ENCODE measurements at regions not wholly inside any gene's neighbourhood (a gene's known extent, or its start where the extent isn't known, plus 50 kb on each side); places are given as distances from the start of the nearest gene placed in this dataset.

GRCh38 chr5:102623329-102624065 lies 124.7 kb upstream of the SLCO6A1 start:
- Histone ChIP-seq H3K9me3 (ENCODE audit: insufficient read depth, low read depth, low read length) (peaks cover 4% of the 10 kb centered on the region), H3K4me3 (ENCODE audit: insufficient read depth, low read depth, low read length) (no peak overlapping the region), H3K4me1 (ENCODE audit: insufficient read depth, low read length) (peaks cover 12% of the 10 kb centered on the region), H4K20me1 (ENCODE audit: insufficient read depth, low read length) (no peaks in the 10 kb centered on the region), H3K79me2 (ENCODE audit: insufficient read depth, low read length) (no peaks in the 10 kb centered on the region), H3K36me3 (ENCODE audit: insufficient read depth, low read length) (no peaks in the 10 kb centered on the region), H2AFZ (ENCODE audit: low read depth, low read length) (no peak overlapping the region), H3K9ac (ENCODE audit: low read length) (no peak overlapping the region), H3K27ac (ENCODE audit: low read depth, low read length) (no peak overlapping the region), H3K4me2 (ENCODE audit: low read length) (no peak overlapping the region), H3K27me3 (ENCODE audit: insufficient read depth, low read length) (no peaks in the 10 kb centered on the region)
- H3K36me3 Mint-ChIP-seq (ENCODE audit: low read depth, unreplicated experiment): no peaks in the 10 kb centered on the region
- peaks cover 13% of the 10 kb centered on the region for H3K4me1 Mint-ChIP-seq (ENCODE audit: low read depth, unreplicated experiment)
- TF ChIP-seq CTCF (IDR thresholded peaks at IDR 0.05; ENCODE audit: insufficient read depth, low read depth, low read length): no peak
- TF ChIP-seq EZH2 (IDR thresholded peaks at IDR 0.05; ENCODE audit: insufficient read depth, low read length): no peak
- DNase-seq (ENCODE audit: low read depth) (no peak), FAIRE-seq (no peak)
- no peaks in the 10 kb centered on the region for H3K27me3 Mint-ChIP-seq (ENCODE audit: low read depth, unreplicated experiment)
- peaks cover 2% of the 10 kb centered on the region for H3K9me3 Mint-ChIP-seq (ENCODE audit: unreplicated experiment)
- H3K27ac Mint-ChIP-seq (ENCODE audit: unreplicated experiment): no peak overlapping the region
- H3K4me3 Mint-ChIP-seq (ENCODE audit: unreplicated experiment): no peak overlapping the region

- H3K4me3 Mint-ChIP-seq (ENCODE audit: unreplicated experiment): no peak overlapping the region
- peaks cover 14% of the 10 kb centered on the region for H3K4me1 ChIP-seq (ENCODE audit: insufficient read depth, low read length)
- FAIRE-seq (no peak), DNase-seq (ENCODE audit: low read depth) (no peak)
- no peak for TF ChIP-seq CTCF (IDR thresholded peaks at IDR 0.05; ENCODE audit: insufficient read depth, low read depth, low read length)
- TF ChIP-seq EZH2 (IDR thresholded peaks at IDR 0.05; ENCODE audit: insufficient read depth, low read length): no peak
- no peak overlapping the region for H3K27ac ChIP-seq (ENCODE audit: low read depth, low read length)
- H3K27me3 ChIP-seq (ENCODE audit: insufficient read depth, low read length): no peaks in the 10 kb centered on the region
- no peaks in the 10 kb centered on the region for H4K20me1 ChIP-seq (ENCODE audit: insufficient read depth, low read length)
- H3K27ac Mint-ChIP-seq (ENCODE audit: unreplicated experiment): no peak overlapping the region
- peaks cover 14% of the 10 kb centered on the region for H3K4me1 Mint-ChIP-seq (ENCODE audit: low read depth, unreplicated experiment)
- H3K79me2 ChIP-seq (ENCODE audit: insufficient read depth, low read length): no peaks in the 10 kb centered on the region
- no peak overlapping the region for H3K4me3 ChIP-seq (ENCODE audit: insufficient read depth, low read depth, low read length)
- peaks cover 4% of the 10 kb centered on the region for H3K9me3 ChIP-seq (ENCODE audit: insufficient read depth, low read depth, low read length)
- no peak overlapping the region for H3K4me2 ChIP-seq (ENCODE audit: low read length)
- no peaks in the 10 kb centered on the region for H3K36me3 Mint-ChIP-seq (ENCODE audit: low read depth, unreplicated experiment)
- H3K27me3 Mint-ChIP-seq (ENCODE audit: low read depth, unreplicated experiment): no peaks in the 10 kb centered on the region
- H3K9ac ChIP-seq (ENCODE audit: low read length): no peak overlapping the region
- H3K36me3 ChIP-seq (ENCODE audit: insufficient read depth, low read length): no peaks in the 10 kb centered on the region
- no peak overlapping the region for H2AFZ ChIP-seq (ENCODE audit: low read depth, low read length)
- peaks cover 2% of the 10 kb centered on the region for H3K9me3 Mint-ChIP-seq (ENCODE audit: unreplicated experiment)
These were observed 125.6 kb upstream of the SLCO6A1 start for GRCh38 chr5:102624405-102624804.

GRCh38 chr5:102625468-102625867 lies 126.7 kb upstream of the SLCO6A1 start:
- FAIRE-seq: peak; percentile 5
- H3K79me2 ChIP-seq (ENCODE audit: insufficient read depth, low read length): no peaks in the 10 kb centered on the region
- peaks cover 2% of the 10 kb centered on the region for H3K9me3 Mint-ChIP-seq (ENCODE audit: unreplicated experiment)
- peaks cover 4% of the 10 kb centered on the region for H3K9me3 ChIP-seq (ENCODE audit: insufficient read depth, low read depth, low read length)
- no peak overlapping the region for H3K4me2 ChIP-seq (ENCODE audit: low read length)
- H3K4me3 ChIP-seq (ENCODE audit: insufficient read depth, low read depth, low read length): no peak overlapping the region
- no peaks in the 10 kb centered on the region for H3K27me3 Mint-ChIP-seq (ENCODE audit: low read depth, unreplicated experiment)
- H3K27me3 ChIP-seq (ENCODE audit: insufficient read depth, low read length): no peaks in the 10 kb centered on the region
- H3K4me1 ChIP-seq (ENCODE audit: insufficient read depth, low read length): peaks cover 14% of the 10 kb centered on the region
- H3K4me1 Mint-ChIP-seq (ENCODE audit: low read depth, unreplicated experiment): peaks cover 14% of the 10 kb centered on the region
- no peaks in the 10 kb centered on the region for H3K36me3 Mint-ChIP-seq (ENCODE audit: low read depth, unreplicated experiment)
- TF ChIP-seq EZH2 (IDR thresholded peaks at IDR 0.05; ENCODE audit: insufficient read depth, low read length) (no peak), CTCF (IDR thresholded peaks at IDR 0.05; ENCODE audit: insufficient read depth, low read depth, low read length) (no peak)
- no peak overlapping the region for H3K4me3 Mint-ChIP-seq (ENCODE audit: unreplicated experiment)
- no peaks in the 10 kb centered on the region for H3K36me3 ChIP-seq (ENCODE audit: insufficient read depth, low read length)
- H4K20me1 ChIP-seq (ENCODE audit: insufficient read depth, low read length): no peaks in the 10 kb centered on the region
- H3K27ac Mint-ChIP-seq (ENCODE audit: unreplicated experiment): no peak overlapping the region
- H3K27ac ChIP-seq (ENCODE audit: low read depth, low read length): no peak overlapping the region
- no peak overlapping the region for H2AFZ ChIP-seq (ENCODE audit: low read depth, low read length)
- no peak overlapping the region for H3K9ac ChIP-seq (ENCODE audit: low read length)
- no peak for DNase-seq (ENCODE audit: low read depth)
